ENCODE measurements at regions not wholly inside any gene's neighbourhood (a gene's known extent, or its start where the extent isn't known, plus 50 kb on each side); places are given as distances from the start of the nearest gene placed in this dataset.
"Not testable (repeated sequence)": the region's sequence is repeated elsewhere in the genome, so short reads cannot be mapped to it uniquely, and the experiment has no call there.

DNA sequence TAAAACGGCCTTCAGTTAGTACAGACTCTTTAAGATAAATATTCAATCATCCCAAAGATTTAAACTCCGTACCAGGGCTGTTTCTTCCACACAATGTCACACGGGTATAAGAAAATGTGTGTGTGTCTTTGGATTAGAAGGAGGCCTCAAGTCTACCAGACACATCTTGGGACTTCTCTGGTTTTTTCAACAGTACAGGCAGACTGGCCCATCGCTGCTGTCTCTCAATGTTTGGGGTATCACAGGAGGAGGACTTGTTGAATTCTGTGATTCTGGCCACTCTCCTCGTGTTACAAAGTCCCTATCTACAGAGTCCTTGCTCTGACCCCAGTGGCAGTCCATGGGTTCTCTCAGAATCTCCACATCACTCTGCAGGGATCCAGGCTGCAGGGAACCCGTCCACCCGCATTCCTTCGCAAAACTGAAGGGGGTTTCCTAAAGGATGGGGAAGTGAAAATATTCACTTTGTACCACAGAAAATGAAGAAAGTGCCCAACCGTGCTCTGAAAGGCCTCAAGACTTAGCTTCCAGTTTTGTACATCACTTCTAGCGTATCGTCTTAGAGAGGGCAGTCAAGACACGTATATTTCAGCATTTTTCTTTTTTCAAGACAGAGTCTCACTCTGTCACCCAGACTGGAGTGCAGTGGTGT lies 373.2 kb downstream of the NPIPA8 start:
- H3K36me3 Mint-ChIP-seq (ENCODE audit: low read depth), result no peaks in the 10 kb centered on the region
- H3K27me3 Mint-ChIP-seq, result peaks cover 4% of the 10 kb centered on the region
- H3K9me3 Mint-ChIP-seq, result peaks cover 9% of the 10 kb centered on the region
- no peak overlapping the region for H3K27ac Mint-ChIP-seq
- no peak overlapping the region for H3K4me3 Mint-ChIP-seq
- no peaks in the 10 kb centered on the region for H3K4me1 Mint-ChIP-seq (ENCODE audit: low read depth)

DNA sequence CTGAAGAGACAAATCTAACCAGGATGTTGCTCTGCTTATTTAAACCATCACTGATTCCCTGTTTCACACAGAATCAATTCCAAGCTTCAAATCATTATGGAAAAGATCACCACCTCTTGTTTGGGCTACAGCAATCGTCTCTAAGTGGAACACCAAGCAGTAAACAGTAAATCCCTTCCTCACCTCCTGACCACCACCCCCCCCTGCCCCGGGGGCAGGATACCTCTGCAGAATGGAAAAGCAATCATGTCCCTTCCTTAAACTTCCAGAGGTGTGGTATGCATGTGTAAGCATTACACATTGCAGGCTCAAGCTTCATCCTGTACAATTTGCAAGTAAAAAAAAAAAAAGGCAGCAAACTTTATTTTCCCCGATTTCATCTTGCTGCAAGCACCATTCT lies 373.8 kb downstream of the NPIPA8 start:
- H3K27me3 Mint-ChIP-seq, result no peaks in the 10 kb centered on the region
- no peaks in the 10 kb centered on the region for H3K4me1 Mint-ChIP-seq (ENCODE audit: low read depth)
- no peak overlapping the region for H3K27ac Mint-ChIP-seq
- H3K36me3 Mint-ChIP-seq (ENCODE audit: low read depth), result no peaks in the 10 kb centered on the region
- H3K9me3 Mint-ChIP-seq, result peaks cover 6% of the 10 kb centered on the region
- no peak overlapping the region for H3K4me3 Mint-ChIP-seq

DNA sequence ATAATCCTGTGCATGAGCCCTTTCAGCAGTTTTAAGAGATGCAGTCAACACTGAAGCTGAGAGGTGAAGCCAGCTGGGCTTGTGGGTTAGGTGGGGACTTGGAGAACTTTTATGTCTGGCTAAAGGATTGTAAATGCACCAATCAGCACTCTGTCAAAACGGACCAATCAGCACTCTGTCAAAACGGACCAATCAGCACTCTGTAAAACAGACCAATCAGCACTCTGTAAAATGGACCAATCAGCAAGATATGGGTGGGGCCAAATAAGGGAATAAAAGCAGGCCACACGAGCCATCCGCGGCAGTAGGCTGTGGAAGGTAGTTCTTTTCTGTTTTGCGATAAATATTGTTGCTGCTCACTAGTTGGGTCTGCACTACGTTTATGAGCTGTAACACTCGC lies 374.7 kb downstream of the NPIPA8 start:
- H3K4me3 Mint-ChIP-seq; H3K4me1 Mint-ChIP-seq (ENCODE audit: low read depth); H3K9me3 Mint-ChIP-seq; H3K27ac Mint-ChIP-seq; H3K27me3 Mint-ChIP-seq; H3K36me3 Mint-ChIP-seq (ENCODE audit: low read depth): not testable (repeated sequence)

DNA sequence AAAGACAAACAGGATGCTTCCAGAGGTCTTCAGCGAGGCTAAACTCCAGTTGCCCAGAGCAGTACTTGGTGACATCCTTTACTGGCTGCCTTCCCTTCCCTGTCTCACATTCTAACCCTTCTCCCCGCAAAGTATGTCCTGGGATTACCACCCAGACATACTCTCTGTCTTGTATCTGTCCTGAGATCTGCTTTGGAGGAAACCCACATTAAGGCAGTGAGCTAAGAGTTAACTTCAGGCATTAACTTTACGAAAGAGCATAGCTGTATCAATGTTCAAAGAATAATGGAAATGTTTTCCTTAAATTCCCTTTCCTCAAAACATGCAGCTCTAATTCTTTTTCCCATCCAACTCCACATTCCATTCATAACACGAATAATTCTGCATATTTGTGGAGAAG lies 385.2 kb downstream of the NPIPA8 start:
- Mint-ChIP-seq H3K4me3 (no peak overlapping the region), H3K27me3 (peaks cover 34% of the 10 kb centered on the region), H3K9me3 (no peaks in the 10 kb centered on the region), H3K27ac (no peak overlapping the region), H3K36me3 (ENCODE audit: low read depth) (no peaks in the 10 kb centered on the region), H3K4me1 (ENCODE audit: low read depth) (no peaks in the 10 kb centered on the region)

DNA sequence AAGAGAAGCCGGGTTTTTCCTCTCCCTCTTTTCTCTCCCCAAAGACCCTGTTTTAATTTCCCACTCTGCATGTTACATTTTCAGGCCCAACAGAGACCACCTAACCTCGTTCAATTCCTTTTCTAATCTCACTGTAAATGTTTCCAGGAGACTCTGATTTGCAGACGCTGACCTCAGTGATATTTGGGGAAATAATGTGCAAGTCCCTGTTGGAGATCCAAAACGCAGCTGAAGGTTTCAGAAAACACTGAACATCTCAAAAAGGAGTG lies 386.6 kb downstream of the NPIPA8 start:
- no peaks in the 10 kb centered on the region for H3K9me3 Mint-ChIP-seq
- peaks cover 43% of the 10 kb centered on the region for H3K27me3 Mint-ChIP-seq
- no peak overlapping the region for H3K27ac Mint-ChIP-seq
- H3K4me1 Mint-ChIP-seq (ENCODE audit: low read depth), result no peaks in the 10 kb centered on the region
- no peak overlapping the region for H3K4me3 Mint-ChIP-seq
- H3K36me3 Mint-ChIP-seq (ENCODE audit: low read depth), result no peaks in the 10 kb centered on the region

DNA sequence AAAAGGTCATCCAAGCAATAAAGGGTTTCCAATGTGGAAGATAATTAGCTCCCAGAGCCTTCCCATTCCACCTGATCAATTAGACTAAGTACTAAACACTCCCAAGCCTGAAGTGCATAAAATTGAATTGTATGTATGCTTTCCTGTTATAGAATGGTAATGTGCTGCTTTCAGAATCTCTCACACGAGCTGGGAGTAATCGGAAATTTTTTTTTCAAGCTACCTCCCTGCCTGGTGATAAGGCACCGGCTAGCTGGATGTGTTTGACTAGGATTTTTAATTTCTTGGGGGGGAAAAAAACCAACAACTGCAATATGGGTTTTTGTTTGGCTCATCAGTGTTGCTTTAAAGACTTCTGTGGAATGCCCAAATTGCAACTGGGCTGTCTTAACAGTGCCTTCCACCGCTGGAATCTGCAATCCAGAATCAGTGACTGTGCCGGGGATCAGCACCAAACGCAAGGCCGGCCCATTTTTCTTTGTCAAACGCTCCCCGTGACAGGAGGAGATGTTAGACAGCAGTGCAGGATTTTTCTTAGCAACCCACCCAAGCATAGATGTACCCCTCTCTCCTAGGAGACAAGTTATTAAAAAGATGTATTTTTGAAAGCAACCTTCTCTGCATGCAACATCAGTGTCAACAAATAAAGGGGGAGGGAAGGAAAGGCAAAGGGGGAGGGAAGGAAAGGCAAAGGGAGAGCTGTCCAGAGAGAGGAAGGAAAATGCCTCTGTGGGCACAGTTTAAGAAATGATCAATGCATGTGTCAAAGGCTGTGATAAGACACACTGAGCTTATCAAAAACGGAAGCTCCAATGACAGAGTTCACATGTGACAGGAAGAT lies 387.2 kb downstream of the NPIPA8 start:
- Mint-ChIP-seq H3K27me3 (peaks cover 47% of the 10 kb centered on the region), H3K9me3 (no peaks in the 10 kb centered on the region), H3K4me1 (ENCODE audit: low read depth) (no peaks in the 10 kb centered on the region), H3K36me3 (ENCODE audit: low read depth) (no peaks in the 10 kb centered on the region), H3K4me3 (no peak overlapping the region), H3K27ac (no peak overlapping the region)

DNA sequence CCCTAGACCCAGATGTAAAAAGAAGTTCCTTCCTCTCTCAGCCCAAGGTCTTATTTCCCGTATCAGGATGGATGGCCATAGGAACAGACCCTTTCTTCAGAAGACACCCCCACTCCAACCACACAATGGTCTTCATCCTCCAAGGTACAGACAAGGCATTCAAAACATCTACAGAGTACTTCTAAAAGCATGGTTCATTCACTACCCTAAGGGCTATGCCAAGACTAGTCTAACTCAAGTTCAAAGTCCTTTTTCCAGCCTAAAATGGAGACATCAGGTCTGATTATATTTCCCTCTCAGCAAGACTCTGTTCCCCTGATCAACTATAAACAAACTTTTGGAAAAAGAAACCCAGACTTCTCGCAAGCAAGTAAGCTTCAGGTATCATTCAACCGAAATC lies 388.9 kb downstream of the NPIPA8 start:
- peaks cover 51% of the 10 kb centered on the region for H3K27me3 Mint-ChIP-seq
- no peaks in the 10 kb centered on the region for H3K9me3 Mint-ChIP-seq
- no peaks in the 10 kb centered on the region for H3K36me3 Mint-ChIP-seq (ENCODE audit: low read depth)
- H3K4me1 Mint-ChIP-seq (ENCODE audit: low read depth), result no peaks in the 10 kb centered on the region
- H3K27ac Mint-ChIP-seq, result no peak overlapping the region
- no peak overlapping the region for H3K4me3 Mint-ChIP-seq

DNA sequence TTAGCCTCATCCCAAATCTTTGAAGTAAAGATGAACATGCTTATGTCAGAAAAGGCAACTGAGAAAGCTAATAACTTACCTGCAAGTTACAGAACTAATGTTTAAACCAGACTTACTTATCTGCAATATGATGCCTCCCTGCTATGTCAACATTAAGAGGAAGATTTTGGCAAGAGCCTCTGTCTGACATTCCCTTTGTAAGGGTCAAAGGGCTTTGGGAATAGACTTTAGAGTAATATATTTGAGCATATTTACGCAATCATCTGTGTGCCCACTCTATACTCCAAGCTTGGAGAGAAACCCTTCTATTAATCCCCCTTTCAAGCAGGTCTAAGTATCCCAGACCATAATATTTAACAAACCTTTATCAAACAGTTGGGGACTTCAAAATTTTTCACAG lies 389.4 kb downstream of the NPIPA8 start:
- Mint-ChIP-seq H3K4me3 (no peak overlapping the region), H3K27me3 (peaks cover 49% of the 10 kb centered on the region), H3K9me3 (no peaks in the 10 kb centered on the region), H3K27ac (no peak overlapping the region), H3K4me1 (ENCODE audit: low read depth) (no peaks in the 10 kb centered on the region), H3K36me3 (ENCODE audit: low read depth) (no peaks in the 10 kb centered on the region)

DNA sequence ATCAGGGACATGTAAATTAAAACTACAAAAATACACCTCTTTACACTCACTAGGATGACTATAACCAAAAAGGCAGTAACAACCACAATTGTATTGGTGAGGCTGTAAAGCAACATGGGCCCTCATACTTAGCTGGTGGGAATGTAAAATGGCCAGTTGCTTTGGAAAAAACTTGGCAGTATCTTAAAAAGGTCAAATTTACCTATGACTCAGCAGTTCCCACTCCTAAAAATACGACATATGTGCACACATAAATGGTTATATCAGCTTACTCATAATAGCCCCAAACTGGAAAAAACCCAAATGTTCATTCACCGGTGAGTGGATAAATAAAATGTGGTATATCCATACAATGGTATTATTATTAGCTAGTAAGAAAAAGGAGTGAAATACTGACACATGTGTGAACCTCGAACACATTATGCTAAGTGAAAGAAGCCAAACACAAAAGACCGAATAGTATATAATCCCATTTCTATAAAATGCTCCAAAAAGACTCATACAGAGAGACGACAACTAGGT lies 391.4 kb downstream of the NPIPA8 start:
- no peaks in the 10 kb centered on the region for H3K9me3 Mint-ChIP-seq
- no peaks in the 10 kb centered on the region for H3K36me3 Mint-ChIP-seq (ENCODE audit: low read depth)
- no peaks in the 10 kb centered on the region for H3K4me1 Mint-ChIP-seq (ENCODE audit: low read depth)
- H3K27ac Mint-ChIP-seq, result no peak overlapping the region
- no peak overlapping the region for H3K4me3 Mint-ChIP-seq
- H3K27me3 Mint-ChIP-seq, result peaks cover 34% of the 10 kb centered on the region

DNA sequence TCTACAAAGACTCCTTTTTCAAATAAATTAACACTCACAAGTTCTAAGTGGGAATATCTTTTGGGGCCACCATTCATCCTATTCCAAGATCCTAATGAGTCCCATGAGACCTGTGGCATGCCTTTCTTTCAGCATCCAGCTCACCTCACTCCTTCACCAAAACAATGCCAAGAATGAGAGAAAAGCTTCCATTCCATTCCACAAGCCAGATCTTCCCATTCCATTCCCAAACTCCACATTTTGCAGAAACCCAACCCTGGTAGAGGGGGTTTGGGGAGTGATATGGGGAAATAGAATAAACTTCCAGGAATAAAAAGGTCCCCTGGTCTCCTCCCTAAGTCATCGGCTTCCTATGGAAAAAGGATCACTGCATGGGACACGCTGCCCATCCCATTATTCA lies 392.2 kb downstream of the NPIPA8 start:
- H3K9me3 Mint-ChIP-seq, result no peaks in the 10 kb centered on the region
- no peaks in the 10 kb centered on the region for H3K36me3 Mint-ChIP-seq (ENCODE audit: low read depth)
- no peak overlapping the region for H3K27ac Mint-ChIP-seq
- peaks cover 5% of the 10 kb centered on the region for H3K4me1 Mint-ChIP-seq (ENCODE audit: low read depth)
- peaks cover 27% of the 10 kb centered on the region for H3K27me3 Mint-ChIP-seq
- H3K4me3 Mint-ChIP-seq, result no peak overlapping the region

DNA sequence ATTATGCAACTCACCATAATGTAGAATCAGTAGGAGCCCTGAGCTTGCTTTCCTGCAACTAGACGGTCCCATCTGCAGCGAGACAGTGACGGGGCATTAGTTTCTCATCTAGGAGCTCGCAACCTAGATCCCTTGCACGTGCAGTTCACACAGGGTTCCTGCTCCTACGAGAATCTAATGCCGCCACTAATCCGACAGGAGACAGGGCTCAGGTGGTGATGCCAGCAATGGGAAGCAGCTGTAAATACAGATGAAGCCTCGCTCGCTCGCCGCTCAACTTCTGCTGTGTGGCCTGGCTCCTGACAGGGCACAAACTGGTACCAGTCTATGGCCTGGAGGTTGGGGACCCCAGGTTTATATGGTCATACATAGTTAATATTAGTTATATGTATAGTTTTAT lies 394.5 kb downstream of the NPIPA8 start:
- peaks cover 23% of the 10 kb centered on the region for H3K27me3 Mint-ChIP-seq
- no peak overlapping the region for H3K4me3 Mint-ChIP-seq
- H3K9me3 Mint-ChIP-seq, result no peaks in the 10 kb centered on the region
- peaks cover 11% of the 10 kb centered on the region for H3K4me1 Mint-ChIP-seq (ENCODE audit: low read depth)
- no peaks in the 10 kb centered on the region for H3K36me3 Mint-ChIP-seq (ENCODE audit: low read depth)
- H3K27ac Mint-ChIP-seq, result no peak overlapping the region

DNA sequence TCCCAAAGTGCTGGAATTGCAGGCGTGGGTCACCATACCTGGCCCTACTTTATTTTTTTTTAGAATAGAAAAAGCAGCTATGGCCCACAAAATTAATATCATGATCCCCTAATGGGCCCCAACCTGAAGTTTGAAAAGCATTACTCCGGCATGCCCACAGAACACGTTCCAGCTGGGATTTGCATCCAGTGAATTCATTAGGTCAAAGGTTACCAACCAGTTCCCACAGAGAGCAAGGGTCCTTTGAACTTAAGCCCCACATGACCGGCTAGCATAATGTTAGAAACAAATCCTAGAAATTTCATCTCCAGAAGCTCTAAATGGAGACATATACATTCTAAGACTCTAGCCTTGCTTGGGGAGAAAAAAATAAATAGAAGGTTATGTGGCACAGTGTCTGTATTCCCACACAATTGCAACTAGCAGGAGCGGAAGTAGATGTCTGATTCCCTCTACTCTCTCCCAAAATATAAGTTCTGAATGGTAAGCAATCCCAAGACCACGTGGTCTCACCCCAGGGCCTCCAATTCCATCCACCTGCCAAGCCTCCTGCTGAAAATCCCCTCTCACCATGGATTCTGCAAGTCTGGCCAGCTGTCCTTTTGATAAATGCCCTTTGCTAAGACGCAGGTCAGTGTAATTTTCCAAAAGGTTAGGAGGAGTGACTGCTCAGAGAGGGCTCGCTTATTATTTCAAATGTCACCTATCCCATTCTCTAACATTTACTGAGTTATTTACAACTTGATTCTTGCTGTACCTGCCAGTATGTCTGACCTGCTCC lies 395.8 kb downstream of the NPIPA8 start:
- peaks cover 20% of the 10 kb centered on the region for H3K27me3 Mint-ChIP-seq
- H3K36me3 Mint-ChIP-seq (ENCODE audit: low read depth), result no peaks in the 10 kb centered on the region
- H3K9me3 Mint-ChIP-seq, result no peaks in the 10 kb centered on the region
- peaks cover 11% of the 10 kb centered on the region for H3K4me1 Mint-ChIP-seq (ENCODE audit: low read depth)
- no peak overlapping the region for H3K4me3 Mint-ChIP-seq
- no peak overlapping the region for H3K27ac Mint-ChIP-seq

DNA sequence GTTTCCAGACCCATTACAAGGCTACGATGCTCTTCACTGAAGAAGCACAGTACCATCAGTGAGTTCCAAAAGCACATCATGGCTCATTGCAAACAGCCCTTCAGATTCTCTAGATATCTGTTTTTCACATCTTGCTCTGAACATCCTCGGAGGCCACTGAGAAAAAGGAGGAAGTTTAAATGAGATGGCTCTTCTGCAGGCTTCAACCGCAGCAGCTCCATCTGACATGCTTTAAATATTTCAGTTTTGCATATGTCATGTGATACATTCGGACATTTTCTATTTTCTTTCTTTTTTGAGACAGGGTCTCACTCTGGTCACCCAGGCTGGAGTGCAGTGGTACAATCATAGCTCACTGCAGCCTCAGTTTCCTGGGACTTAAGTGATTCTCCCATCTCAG lies 396.8 kb downstream of the NPIPA8 start:
- H3K36me3 Mint-ChIP-seq (ENCODE audit: low read depth), result no peaks in the 10 kb centered on the region
- no peak overlapping the region for H3K27ac Mint-ChIP-seq
- no peaks in the 10 kb centered on the region for H3K9me3 Mint-ChIP-seq
- peaks cover 11% of the 10 kb centered on the region for H3K4me1 Mint-ChIP-seq (ENCODE audit: low read depth)
- H3K4me3 Mint-ChIP-seq, result no peak overlapping the region
- H3K27me3 Mint-ChIP-seq, result peaks cover 11% of the 10 kb centered on the region

DNA sequence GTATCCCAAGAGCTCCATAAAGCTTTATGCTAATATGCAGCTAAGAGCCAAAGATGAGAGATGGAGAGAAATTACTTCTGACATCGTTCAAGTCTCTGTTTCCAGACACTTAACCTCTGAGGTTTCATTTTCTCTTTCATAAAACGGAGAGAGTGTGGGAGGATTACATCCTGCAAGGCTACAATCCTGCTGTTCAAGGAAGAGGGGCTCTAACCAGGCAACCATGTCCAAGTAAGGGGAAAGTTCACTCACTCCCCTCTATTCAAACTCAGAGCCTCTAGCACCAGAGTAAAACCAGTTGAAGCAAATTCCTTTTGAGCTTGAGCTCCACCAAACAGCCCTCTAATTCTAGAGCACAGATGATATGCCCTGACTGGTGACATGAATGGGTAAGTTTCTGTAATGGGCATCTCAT lies 397.4 kb downstream of the NPIPA8 start:
- H3K9me3 Mint-ChIP-seq, result no peaks in the 10 kb centered on the region
- peaks cover 11% of the 10 kb centered on the region for H3K4me1 Mint-ChIP-seq (ENCODE audit: low read depth)
- peaks cover 5% of the 10 kb centered on the region for H3K27me3 Mint-ChIP-seq
- no peak overlapping the region for H3K27ac Mint-ChIP-seq
- H3K36me3 Mint-ChIP-seq (ENCODE audit: low read depth), result no peaks in the 10 kb centered on the region
- no peak overlapping the region for H3K4me3 Mint-ChIP-seq

DNA sequence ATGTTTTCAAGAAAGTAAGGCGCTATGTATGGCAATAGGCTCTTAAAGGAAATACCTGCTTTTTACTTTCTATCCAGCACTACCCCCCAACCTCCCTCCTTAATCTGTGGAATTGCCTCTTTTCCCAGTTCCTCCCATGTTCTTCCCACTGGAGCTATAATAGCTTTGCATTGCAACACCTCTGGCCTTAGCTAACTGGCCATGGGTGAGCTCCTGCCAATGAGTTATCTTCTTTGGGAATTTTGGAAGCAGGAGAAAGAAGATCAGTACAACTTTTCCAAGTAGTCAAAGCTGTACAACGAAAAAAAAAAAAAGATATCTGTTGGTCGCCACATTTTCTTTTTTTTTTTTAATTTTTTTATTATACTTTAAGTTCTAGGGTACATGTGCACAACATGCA lies 398.0 kb downstream of the NPIPA8 start:
- Mint-ChIP-seq H3K27ac (no peak overlapping the region), H3K27me3 (peaks cover 4% of the 10 kb centered on the region)

More for the DNA sequence above, 398.0 kb downstream of the NPIPA8 start:
- Mint-ChIP-seq H3K4me3 (no peak overlapping the region), H3K36me3 (ENCODE audit: low read depth) (no peaks in the 10 kb centered on the region), H3K4me1 (ENCODE audit: low read depth) (peaks cover 11% of the 10 kb centered on the region), H3K9me3 (no peaks in the 10 kb centered on the region)
